DND-41 (cell line): ENCODE measurements at regions not wholly inside any gene's neighbourhood (a gene's known extent, or its start where the extent isn't known, plus 50 kb on each side); places are given as distances from the start of the nearest gene placed in this dataset.

Experiments used
- ATAC-seq: fragments of 200-7000 bp; cut with Tn5 transposase; 3 replicates; pipeline ENCODE4 v1.9.1; 2021; ENCODE audit warnings: low read depth; ENCODE audit not compliant: insufficient read depth
- DNase-seq: peaks from one replicate; pipeline ENCODE4 v3.0.0-alpha.2; 2020
- H2AFZ ChIP-seq: 2 replicates; pipeline ENCODE4 v1.6.0; 2012; ENCODE audit warnings: low read depth, low read length
- H3K27ac ChIP-seq: 2 replicates; pipeline ENCODE4 v1.5.1; 2012; ENCODE audit warnings: low read length, inconsistent platforms
- H3K27me3 ChIP-seq: fragments of 200-600 bp; sonication (generic); 2 replicates; pipeline ENCODE4 v1.6.0; 2012; ENCODE audit warnings: low read length, mild to moderate bottlenecking, inconsistent platforms; ENCODE audit not compliant: insufficient read depth, poor library complexity
- H3K36me3 ChIP-seq: 2 replicates; pipeline ENCODE4 v1.5.1; 2012; ENCODE audit warnings: low read length, inconsistent platforms; ENCODE audit not compliant: insufficient read depth
- H3K4me1 ChIP-seq: 2 replicates; pipeline ENCODE4 v1.5.1; 2012; ENCODE audit warnings: mild to moderate bottlenecking, low read length; ENCODE audit not compliant: insufficient read depth
- H3K4me2 ChIP-seq: 2 replicates; pipeline ENCODE4 v1.6.0; 2012; ENCODE audit warnings: mild to moderate bottlenecking, moderate library complexity, low read length, inconsistent platforms; ENCODE audit not compliant: insufficient read depth
- H3K4me3 ChIP-seq, 2 experiments: fragments of 200-600 bp in 1 of 2; shearing (Covaris generic) in 1 of 2; 2 replicates each; pipeline ENCODE4 v1.5.1; 2012 to 2016; ENCODE audit warnings: inconsistent platforms in 2 of 2, low read length in 2 of 2, mild to moderate bottlenecking in 2 of 2, low read depth in 1 of 2, moderate library complexity in 1 of 2
- H3K79me2 ChIP-seq: 2 replicates; pipeline ENCODE4 v1.6.0; 2012; ENCODE audit warnings: low read length, inconsistent platforms; ENCODE audit not compliant: insufficient read depth
- H3K9ac ChIP-seq: 2 replicates; pipeline ENCODE4 v1.6.0; 2012; ENCODE audit warnings: low read depth, mild to moderate bottlenecking, inconsistent platforms, low read length, moderate library complexity
- H3K9me3 ChIP-seq: 2 replicates; pipeline ENCODE4 v1.5.1; 2012; ENCODE audit warnings: low read length, moderate library complexity, mild to moderate bottlenecking, inconsistent platforms; ENCODE audit not compliant: insufficient read depth, severe bottlenecking
- H4K20me1 ChIP-seq: 2 replicates; pipeline ENCODE4 v1.6.0; 2012; ENCODE audit warnings: low read length; ENCODE audit not compliant: insufficient read depth
- CTCF ChIP-seq: IDR thresholded peaks from 2 replicates; pipeline ENCODE4 v1.5.1; 2012; ENCODE audit warnings: borderline replicate concordance, low read length, moderate library complexity, mild to moderate bottlenecking; ENCODE audit not compliant: poor library complexity, severe bottlenecking; ENCODE audit errors: extremely low read depth
- EZH2 ChIP-seq: IDR thresholded peaks from 3 replicates; pipeline ENCODE4 v1.6.1; 2012; ENCODE audit warnings: borderline replicate concordance, low read depth, mild to moderate bottlenecking, moderate library complexity, low read length, inconsistent platforms; ENCODE audit not compliant: severe bottlenecking

DNA sequence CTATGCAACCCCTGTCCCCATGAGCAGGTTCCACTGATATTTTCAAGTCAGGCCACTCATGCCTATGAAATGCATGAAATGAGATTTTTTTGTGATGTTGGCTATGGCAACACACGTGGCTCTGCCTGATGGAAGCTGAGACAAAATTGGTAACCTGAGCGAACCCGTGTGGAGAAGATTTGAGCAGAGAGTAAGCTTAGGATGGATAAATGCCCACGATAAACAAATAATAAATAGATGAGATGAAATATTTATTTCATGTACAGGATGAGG is 153.4 kb upstream of the IER5L start:
- DNase-seq (no peak), ATAC-seq (no peak)
- Histone ChIP-seq H3K4me3 (no peak overlapping the region), H4K20me1 (no peaks in the 10 kb centered on the region), H3K79me2 (no peaks in the 10 kb centered on the region), H3K4me2 (no peak overlapping the region), H3K4me1 (no peaks in the 10 kb centered on the region), H3K9me3 (no peaks in the 10 kb centered on the region), H3K9ac (no peak overlapping the region), H3K36me3 (no peaks in the 10 kb centered on the region), H3K27ac (no peak overlapping the region), H2AFZ (no peak overlapping the region), H3K27me3 (peaks cover 9% of the 10 kb centered on the region)
- TF ChIP-seq EZH2: no peak
- no peak for TF ChIP-seq CTCF

DNA sequence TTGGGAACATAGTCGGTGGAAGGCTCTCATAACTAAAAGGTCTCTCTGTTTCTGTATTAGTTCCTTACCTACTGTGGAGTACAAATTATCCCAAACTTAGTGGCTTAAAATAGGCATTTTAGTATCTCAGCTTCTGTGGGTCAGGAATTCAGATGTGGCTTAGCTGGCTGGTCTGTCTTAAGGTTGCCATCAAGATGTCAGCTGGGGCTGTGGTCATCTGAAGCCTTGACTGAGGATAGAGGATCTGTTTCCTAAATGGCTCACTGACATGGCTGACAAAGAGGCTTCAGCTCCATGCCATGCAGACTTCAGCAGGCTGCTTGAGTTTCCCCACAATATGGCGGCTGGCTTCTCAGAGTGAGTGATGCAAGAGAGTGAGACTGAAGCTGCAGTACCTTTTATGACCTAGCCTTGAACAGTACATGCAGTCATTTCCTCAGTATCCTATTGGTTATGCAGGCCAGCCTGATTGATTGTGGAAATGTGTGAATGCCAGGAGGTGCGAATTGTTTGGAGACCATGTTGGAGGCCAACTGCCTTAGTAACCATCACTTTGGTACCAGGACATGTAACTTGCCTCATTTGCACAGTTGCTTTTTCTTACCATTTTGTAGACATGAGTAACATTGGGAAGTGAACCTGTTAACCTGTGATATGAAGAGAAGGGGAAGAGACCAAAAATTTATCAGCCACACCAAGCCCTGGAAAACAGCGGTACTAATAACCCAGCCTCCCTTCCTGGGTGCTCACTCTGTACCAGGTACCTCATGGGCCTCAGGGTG is 152.8 kb upstream of the IER5L start:
- Histone ChIP-seq H2AFZ (no peak overlapping the region), H3K4me3 (no peak overlapping the region), H4K20me1 (no peaks in the 10 kb centered on the region), H3K79me2 (no peaks in the 10 kb centered on the region), H3K9ac (no peak overlapping the region), H3K27ac (no peak overlapping the region), H3K4me1 (no peaks in the 10 kb centered on the region), H3K9me3 (no peaks in the 10 kb centered on the region), H3K4me2 (no peak overlapping the region), H3K36me3 (no peaks in the 10 kb centered on the region), H3K27me3 (peaks cover 3% of the 10 kb centered on the region)
- ATAC-seq: no peak
- TF ChIP-seq EZH2 (no peak), CTCF (no peak)
- no peak for DNase-seq

GRCh38 chr9:129328355-129329042 is 150.4 kb upstream of the IER5L start:
- Histone ChIP-seq H3K79me2 (no peaks in the 10 kb centered on the region), H3K27me3 (no peaks in the 10 kb centered on the region), H3K4me2 (no peak overlapping the region), H3K9ac (no peak overlapping the region), H3K9me3 (no peaks in the 10 kb centered on the region), H3K36me3 (no peaks in the 10 kb centered on the region), H3K4me1 (no peaks in the 10 kb centered on the region), H2AFZ (no peak overlapping the region), H4K20me1 (no peaks in the 10 kb centered on the region), H3K4me3 (no peak overlapping the region), H3K27ac (no peak overlapping the region)
- ATAC-seq (no peak), DNase-seq (no peak)
- TF ChIP-seq EZH2: no peak
- no peak for TF ChIP-seq CTCF
